Body of pancreas (tissue), 4 donors: ENCODE measurements at regions not wholly inside any gene's neighbourhood (a gene's known extent, or its start where the extent isn't known, plus 50 kb on each side); places are given as distances from the start of the nearest gene placed in this dataset.

Source experiments
- POLR2A ChIP-seq, 3 donors: fragments of 450-650 bp; IDR thresholded peaks; one replicate each; pipeline ENCODE4 v1.6.1; 2016; ENCODE audit warnings: antibody characterized with exemption in 3 of 3, mild to moderate bottlenecking in 2 of 3
- TF ChIP-seq, protein P1 (sequence below), 7 experiments: fragments of 450-650 bp in 4 of 7; fragments of 200-600 bp in 3 of 7; sonication (generic) in 3 of 7; IDR thresholded peaks; one replicate each; pipeline ENCODE4 v1.5.1; 2016 to 2019; ENCODE audit warnings: antibody characterized with exemption in 7 of 7

GRCh38 chr9:23638837-23639426 is 187.1 kb downstream of the ELAVL2 start:
- TF ChIP-seq, protein P1, sequence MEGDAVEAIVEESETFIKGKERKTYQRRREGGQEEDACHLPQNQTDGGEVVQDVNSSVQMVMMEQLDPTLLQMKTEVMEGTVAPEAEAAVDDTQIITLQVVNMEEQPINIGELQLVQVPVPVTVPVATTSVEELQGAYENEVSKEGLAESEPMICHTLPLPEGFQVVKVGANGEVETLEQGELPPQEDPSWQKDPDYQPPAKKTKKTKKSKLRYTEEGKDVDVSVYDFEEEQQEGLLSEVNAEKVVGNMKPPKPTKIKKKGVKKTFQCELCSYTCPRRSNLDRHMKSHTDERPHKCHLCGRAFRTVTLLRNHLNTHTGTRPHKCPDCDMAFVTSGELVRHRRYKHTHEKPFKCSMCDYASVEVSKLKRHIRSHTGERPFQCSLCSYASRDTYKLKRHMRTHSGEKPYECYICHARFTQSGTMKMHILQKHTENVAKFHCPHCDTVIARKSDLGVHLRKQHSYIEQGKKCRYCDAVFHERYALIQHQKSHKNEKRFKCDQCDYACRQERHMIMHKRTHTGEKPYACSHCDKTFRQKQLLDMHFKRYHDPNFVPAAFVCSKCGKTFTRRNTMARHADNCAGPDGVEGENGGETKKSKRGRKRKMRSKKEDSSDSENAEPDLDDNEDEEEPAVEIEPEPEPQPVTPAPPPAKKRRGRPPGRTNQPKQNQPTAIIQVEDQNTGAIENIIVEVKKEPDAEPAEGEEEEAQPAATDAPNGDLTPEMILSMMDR (IDR thresholded peaks at IDR 0.05) = no peak
- no peak for TF ChIP-seq POLR2A (IDR thresholded peaks at IDR 0.05)
